Panc1 (cell line): ENCODE measurements at regions not wholly inside any gene's neighbourhood (a gene's known extent, or its start where the extent isn't known, plus 50 kb on each side); places are given as distances from the start of the nearest gene placed in this dataset.

Source experiments
- ATAC-seq: fragments of 200-7000 bp; cut with Tn5 transposase; 2 replicates; pipeline ENCODE4 v1.9.1; 2020; ENCODE audit warnings: mild to moderate bottlenecking, moderate library complexity
- BruUV-seq: library from RNA; stranded (reverse); fragments of 400-500 nt; replicated peaks from 2 replicates; lab custom pipeline; 2021; lab: Mats Ljungman, UMichigan
- CTCF ChIA-PET: fragments of 300-600 bp; sonication (Branson Sonifier 250); formaldehyde crosslinking; loops from one replicate; lab custom pipeline; 2022; ENCODE audit warnings: antibody characterized with exemption; lab: Charles Lee
- POLR2A ChIA-PET: fragments of 300-600 bp; sonication (Branson Sonifier 250); formaldehyde crosslinking; loops from one replicate; lab custom pipeline; 2022; ENCODE audit warnings: antibody characterized with exemption; lab: Charles Lee
- DNase-seq: peaks from one replicate; pipeline ENCODE4 v3.0.0-alpha.2; 2010; ENCODE audit warnings: low read depth, low spot score
- H3K27ac ChIP-seq: 2 replicates; pipeline ENCODE4 v1.5.1; 2011; ENCODE audit warnings: mild to moderate bottlenecking, low read length, inconsistent platforms
- H3K27me3 ChIP-seq: fragments of 200-500 bp; sonication (Bioruptor generic); 2 replicates; pipeline ENCODE4 v1.6.0; 2014; ENCODE audit warnings: low read length, inconsistent platforms; ENCODE audit not compliant: control insufficient read depth, insufficient read depth
- H3K36me3 ChIP-seq: fragments of 200-500 bp; sonication (Bioruptor generic); 2 replicates; pipeline ENCODE4 v1.5.1; 2014; ENCODE audit warnings: inconsistent platforms, mild to moderate bottlenecking, low read length, moderate library complexity; ENCODE audit not compliant: control insufficient read depth, insufficient read depth
- H3K4me1 ChIP-seq: 2 replicates; pipeline ENCODE4 v1.5.1; 2011; ENCODE audit warnings: inconsistent platforms, mild to moderate bottlenecking, low read length, moderate library complexity; ENCODE audit not compliant: control insufficient read depth, insufficient read depth
- H3K4me3 ChIP-seq, 2 experiments: 2 replicates each; pipeline ENCODE4 v1.5.1; 2011 to 2012; ENCODE audit warnings: low read depth in 2 of 2, low read length in 2 of 2, mild to moderate bottlenecking in 2 of 2, inconsistent platforms in 1 of 2, moderate library complexity in 1 of 2
- H3K9me3 ChIP-seq: fragments of 200-500 bp; sonication (Bioruptor generic); 2 replicates; pipeline ENCODE4 v1.5.1; 2014; ENCODE audit warnings: low read depth, mild to moderate bottlenecking, inconsistent platforms, low read length, moderate library complexity; ENCODE audit not compliant: control insufficient read depth, insufficient read depth
- POLR2AphosphoS5 ChIP-seq: IDR thresholded peaks from 2 replicates; pipeline ENCODE4 v1.6.1; 2012; ENCODE audit warnings: mild to moderate bottlenecking, low read depth, low read length, moderate library complexity
- SIN3A ChIP-seq: IDR thresholded peaks from 2 replicates; pipeline ENCODE4 v1.6.1; 2012; ENCODE audit warnings: low read depth, mild to moderate bottlenecking, low read length, moderate library complexity, borderline replicate concordance; ENCODE audit not compliant: insufficient read depth
- TCF7L2 ChIP-seq: IDR thresholded peaks from 2 replicates; pipeline ENCODE4 v1.6.1; 2011; ENCODE audit warnings: mild to moderate bottlenecking, low read depth, low read length, inconsistent platforms
- in situ Hi-C: cut with HindIII; loops from 2 replicates; pipeline ENCODE4 v1.10.0; 2016; ENCODE audit warnings: low sequenced_read_pairs, low pct_unique_long_range_greater_than_20kb
- intact Hi-C: fragments of 100-400 bp; cut with micrococcal nuclease; formaldehyde crosslinking; loops from one replicate; pipeline ENCODE4 v1.10.0; 2022; ENCODE audit not compliant: unreplicated experiment
- TF ChIP-seq, protein P1 (sequence below): fragments of 450-650 bp; IDR thresholded peaks from 2 replicates; pipeline ENCODE4 v1.5.1; 2017; ENCODE audit warnings: mild to moderate bottlenecking
- TF ChIP-seq, protein P2 (sequence below), 2 experiments: IDR thresholded peaks; 2 replicates each; pipeline ENCODE4 v1.6.1; 2011 to 2012; ENCODE audit warnings: low read depth in 2 of 2, control low read depth in 1 of 2, low read length in 1 of 2, mild to moderate bottlenecking in 1 of 2, moderate library complexity in 1 of 2; ENCODE audit not compliant: insufficient read depth in 1 of 2

GRCh38 chr14:29999013-29999539 is 71.4 kb upstream of the PRKD1 start:
- in situ Hi-C loops, result no loop called here
- Histone ChIP-seq H3K9me3 (no peaks in the 10 kb centered on the region), H3K36me3 (no peaks in the 10 kb centered on the region), H3K27ac (no peak overlapping the region), H3K4me3 (no peak overlapping the region), H3K27me3 (no peaks in the 10 kb centered on the region), H3K4me1 (no peaks in the 10 kb centered on the region)
- intact Hi-C loops, result no loop called here
- ATAC-seq, result no peak
- TF ChIP-seq POLR2AphosphoS5 (no peak), TCF7L2 (no peak), SIN3A (no peak)
- TF ChIP-seq, protein P1, sequence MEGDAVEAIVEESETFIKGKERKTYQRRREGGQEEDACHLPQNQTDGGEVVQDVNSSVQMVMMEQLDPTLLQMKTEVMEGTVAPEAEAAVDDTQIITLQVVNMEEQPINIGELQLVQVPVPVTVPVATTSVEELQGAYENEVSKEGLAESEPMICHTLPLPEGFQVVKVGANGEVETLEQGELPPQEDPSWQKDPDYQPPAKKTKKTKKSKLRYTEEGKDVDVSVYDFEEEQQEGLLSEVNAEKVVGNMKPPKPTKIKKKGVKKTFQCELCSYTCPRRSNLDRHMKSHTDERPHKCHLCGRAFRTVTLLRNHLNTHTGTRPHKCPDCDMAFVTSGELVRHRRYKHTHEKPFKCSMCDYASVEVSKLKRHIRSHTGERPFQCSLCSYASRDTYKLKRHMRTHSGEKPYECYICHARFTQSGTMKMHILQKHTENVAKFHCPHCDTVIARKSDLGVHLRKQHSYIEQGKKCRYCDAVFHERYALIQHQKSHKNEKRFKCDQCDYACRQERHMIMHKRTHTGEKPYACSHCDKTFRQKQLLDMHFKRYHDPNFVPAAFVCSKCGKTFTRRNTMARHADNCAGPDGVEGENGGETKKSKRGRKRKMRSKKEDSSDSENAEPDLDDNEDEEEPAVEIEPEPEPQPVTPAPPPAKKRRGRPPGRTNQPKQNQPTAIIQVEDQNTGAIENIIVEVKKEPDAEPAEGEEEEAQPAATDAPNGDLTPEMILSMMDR, result no peak
- TF ChIP-seq, protein P2, sequence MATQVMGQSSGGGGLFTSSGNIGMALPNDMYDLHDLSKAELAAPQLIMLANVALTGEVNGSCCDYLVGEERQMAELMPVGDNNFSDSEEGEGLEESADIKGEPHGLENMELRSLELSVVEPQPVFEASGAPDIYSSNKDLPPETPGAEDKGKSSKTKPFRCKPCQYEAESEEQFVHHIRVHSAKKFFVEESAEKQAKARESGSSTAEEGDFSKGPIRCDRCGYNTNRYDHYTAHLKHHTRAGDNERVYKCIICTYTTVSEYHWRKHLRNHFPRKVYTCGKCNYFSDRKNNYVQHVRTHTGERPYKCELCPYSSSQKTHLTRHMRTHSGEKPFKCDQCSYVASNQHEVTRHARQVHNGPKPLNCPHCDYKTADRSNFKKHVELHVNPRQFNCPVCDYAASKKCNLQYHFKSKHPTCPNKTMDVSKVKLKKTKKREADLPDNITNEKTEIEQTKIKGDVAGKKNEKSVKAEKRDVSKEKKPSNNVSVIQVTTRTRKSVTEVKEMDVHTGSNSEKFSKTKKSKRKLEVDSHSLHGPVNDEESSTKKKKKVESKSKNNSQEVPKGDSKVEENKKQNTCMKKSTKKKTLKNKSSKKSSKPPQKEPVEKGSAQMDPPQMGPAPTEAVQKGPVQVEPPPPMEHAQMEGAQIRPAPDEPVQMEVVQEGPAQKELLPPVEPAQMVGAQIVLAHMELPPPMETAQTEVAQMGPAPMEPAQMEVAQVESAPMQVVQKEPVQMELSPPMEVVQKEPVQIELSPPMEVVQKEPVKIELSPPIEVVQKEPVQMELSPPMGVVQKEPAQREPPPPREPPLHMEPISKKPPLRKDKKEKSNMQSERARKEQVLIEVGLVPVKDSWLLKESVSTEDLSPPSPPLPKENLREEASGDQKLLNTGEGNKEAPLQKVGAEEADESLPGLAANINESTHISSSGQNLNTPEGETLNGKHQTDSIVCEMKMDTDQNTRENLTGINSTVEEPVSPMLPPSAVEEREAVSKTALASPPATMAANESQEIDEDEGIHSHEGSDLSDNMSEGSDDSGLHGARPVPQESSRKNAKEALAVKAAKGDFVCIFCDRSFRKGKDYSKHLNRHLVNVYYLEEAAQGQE (IDR thresholded peaks at IDR 0.05; ENCODE audit: insufficient read depth in 1 of 2, low read depth in 2 of 2, low read length in 1 of 2), result no peak
- DNase-seq, result no peak
- CTCF ChIA-PET, result no interaction called here
- BruUV-seq, result no TSS peak
- POLR2A ChIA-PET, result no interaction called here

DNA sequence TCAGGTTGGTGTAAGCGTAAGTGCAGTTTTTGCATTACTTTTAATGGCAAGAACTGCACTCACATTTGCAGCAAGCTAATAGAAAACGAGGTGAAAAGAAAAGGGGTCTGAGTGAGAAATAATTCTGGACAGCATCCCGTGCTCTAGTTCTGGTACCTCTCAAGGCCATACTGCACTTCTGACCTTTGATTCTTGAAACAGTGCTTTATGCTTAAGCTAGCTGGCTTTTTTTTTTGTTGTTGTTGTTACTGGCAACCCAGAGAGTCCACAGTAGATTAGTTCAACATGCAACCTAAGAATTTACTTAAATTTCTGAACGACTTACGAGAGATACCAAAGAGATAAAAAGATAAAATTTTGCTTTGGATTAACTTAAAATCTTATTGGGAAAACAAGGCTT is 75.2 kb upstream of the PRKD1 start:
- ChIA-PET CTCF (no interaction called here), POLR2A (no interaction called here)
- no peaks in the 10 kb centered on the region for H3K27me3 ChIP-seq
- H3K9me3 ChIP-seq, result no peaks in the 10 kb centered on the region
- H3K4me1 ChIP-seq, result no peaks in the 10 kb centered on the region
- ATAC-seq (no peak), DNase-seq (no peak)
- no TSS peak for BruUV-seq
- no peak overlapping the region for H3K27ac ChIP-seq
- in situ Hi-C loops, result no loop called here
- TF ChIP-seq, protein P2 (IDR thresholded peaks at IDR 0.05; ENCODE audit: insufficient read depth in 1 of 2, low read depth in 2 of 2, low read length in 1 of 2), result no peak
- no peak for TF ChIP-seq POLR2AphosphoS5
- TF ChIP-seq, protein P1, result no peak
- no peak for TF ChIP-seq SIN3A
- TF ChIP-seq TCF7L2, result no peak
- H3K36me3 ChIP-seq, result no peaks in the 10 kb centered on the region
- no peak overlapping the region for H3K4me3 ChIP-seq
- intact Hi-C loops, result loop anchor here (10.0 kb wide), 1 partner anchor 212 kb away; no protein-coding TSS in a partner anchor
